Astrocyte (in vitro differentiated cells and primary cell): ENCODE measurements at regions not wholly inside any gene's neighbourhood (a gene's known extent, or its start where the extent isn't known, plus 50 kb on each side); places are given as distances from the start of the nearest gene placed in this dataset.

Experiments
- EZH2 ChIP-seq: IDR thresholded peaks from 2 replicates; pipeline ENCODE4 v1.6.1; 2012; ENCODE audit warnings: mild to moderate bottlenecking, low read length, inconsistent platforms; ENCODE audit not compliant: insufficient read depth
- TF ChIP-seq, protein P1 (sequence below): IDR thresholded peaks from 2 replicates; pipeline ENCODE4 v1.5.1; 2011; ENCODE audit warnings: low read depth, mild to moderate bottlenecking, inconsistent platforms, low read length, moderate library complexity; ENCODE audit not compliant: insufficient read depth

DNA sequence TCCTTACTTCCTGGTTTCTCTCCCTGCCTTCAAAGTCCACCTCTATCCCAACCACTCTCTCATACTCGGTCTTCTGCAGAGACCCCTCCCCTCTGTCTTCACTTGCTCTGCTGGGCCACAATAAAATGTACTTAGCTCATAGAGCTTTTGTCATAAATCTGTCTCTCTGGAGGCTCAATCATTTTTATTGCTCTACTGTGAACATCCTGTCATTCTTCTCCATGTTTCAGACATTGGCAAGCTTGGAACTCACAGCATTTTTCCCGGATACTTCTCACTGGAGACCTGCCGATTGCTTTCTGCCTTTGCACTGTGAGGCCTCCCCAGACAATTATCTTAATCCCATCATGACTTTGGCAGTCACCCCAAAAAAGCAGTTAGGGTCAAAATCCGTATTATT, 192.3 kb upstream of the ZMIZ1 start:
- TF ChIP-seq EZH2, result no peak
- TF ChIP-seq, protein P1, sequence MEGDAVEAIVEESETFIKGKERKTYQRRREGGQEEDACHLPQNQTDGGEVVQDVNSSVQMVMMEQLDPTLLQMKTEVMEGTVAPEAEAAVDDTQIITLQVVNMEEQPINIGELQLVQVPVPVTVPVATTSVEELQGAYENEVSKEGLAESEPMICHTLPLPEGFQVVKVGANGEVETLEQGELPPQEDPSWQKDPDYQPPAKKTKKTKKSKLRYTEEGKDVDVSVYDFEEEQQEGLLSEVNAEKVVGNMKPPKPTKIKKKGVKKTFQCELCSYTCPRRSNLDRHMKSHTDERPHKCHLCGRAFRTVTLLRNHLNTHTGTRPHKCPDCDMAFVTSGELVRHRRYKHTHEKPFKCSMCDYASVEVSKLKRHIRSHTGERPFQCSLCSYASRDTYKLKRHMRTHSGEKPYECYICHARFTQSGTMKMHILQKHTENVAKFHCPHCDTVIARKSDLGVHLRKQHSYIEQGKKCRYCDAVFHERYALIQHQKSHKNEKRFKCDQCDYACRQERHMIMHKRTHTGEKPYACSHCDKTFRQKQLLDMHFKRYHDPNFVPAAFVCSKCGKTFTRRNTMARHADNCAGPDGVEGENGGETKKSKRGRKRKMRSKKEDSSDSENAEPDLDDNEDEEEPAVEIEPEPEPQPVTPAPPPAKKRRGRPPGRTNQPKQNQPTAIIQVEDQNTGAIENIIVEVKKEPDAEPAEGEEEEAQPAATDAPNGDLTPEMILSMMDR, result no peak
